GM18870 (cell line): ENCODE measurements at regions not wholly inside any gene's neighbourhood (a gene's known extent, or its start where the extent isn't known, plus 50 kb on each side); places are given as distances from the start of the nearest gene placed in this dataset.

Experiments used
- ATAC-seq: cut with Tn5 transposase; IDR thresholded peaks from one replicate; pipeline ENCODE4 v1.9.1; 2021; ENCODE audit warnings: moderate library complexity; ENCODE audit not compliant: unreplicated experiment

GRCh38 chr12:85733221-85733840 lies 102.9 kb downstream of the RASSF9 start:
- ATAC-seq = no peak

DNA sequence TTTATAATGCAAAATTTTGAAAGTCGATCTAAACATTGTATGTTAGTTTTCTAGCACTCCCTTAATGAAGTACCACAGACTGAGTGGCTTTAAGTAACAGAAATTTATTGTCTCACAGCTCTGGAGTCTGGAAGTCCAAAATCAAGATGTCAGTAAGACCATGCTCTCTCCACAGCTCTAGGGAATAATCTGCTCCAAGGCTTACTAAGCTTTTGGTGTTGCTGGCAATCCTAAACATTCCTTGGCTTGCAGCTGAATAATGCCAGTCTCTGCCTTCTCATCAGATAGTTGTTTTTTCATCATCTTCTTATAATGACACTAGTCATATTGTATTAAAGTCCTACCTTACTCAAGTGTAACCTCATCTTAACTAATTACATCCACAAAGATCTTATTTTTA lies 102.2 kb downstream of the RASSF9 start:
- ATAC-seq = no peak

GRCh38 chr12:85740186-85740585 lies 96.0 kb downstream of the RASSF9 start:
- no peak for ATAC-seq

- no peak for ATAC-seq
These were observed 95.2 kb downstream of the RASSF9 start for GRCh38 chr12:85741046-85741445.

GRCh38 chr12:85747941-85748495 lies 88.2 kb downstream of the RASSF9 start:
- no peak for ATAC-seq
